ENCODE measurements at regions not wholly inside any gene's neighbourhood (a gene's known extent, or its start where the extent isn't known, plus 50 kb on each side); places are given as distances from the start of the nearest gene placed in this dataset.
"Not testable (repeated sequence)": the region's sequence is repeated elsewhere in the genome, so short reads cannot be mapped to it uniquely, and the experiment has no call there.

DNA sequence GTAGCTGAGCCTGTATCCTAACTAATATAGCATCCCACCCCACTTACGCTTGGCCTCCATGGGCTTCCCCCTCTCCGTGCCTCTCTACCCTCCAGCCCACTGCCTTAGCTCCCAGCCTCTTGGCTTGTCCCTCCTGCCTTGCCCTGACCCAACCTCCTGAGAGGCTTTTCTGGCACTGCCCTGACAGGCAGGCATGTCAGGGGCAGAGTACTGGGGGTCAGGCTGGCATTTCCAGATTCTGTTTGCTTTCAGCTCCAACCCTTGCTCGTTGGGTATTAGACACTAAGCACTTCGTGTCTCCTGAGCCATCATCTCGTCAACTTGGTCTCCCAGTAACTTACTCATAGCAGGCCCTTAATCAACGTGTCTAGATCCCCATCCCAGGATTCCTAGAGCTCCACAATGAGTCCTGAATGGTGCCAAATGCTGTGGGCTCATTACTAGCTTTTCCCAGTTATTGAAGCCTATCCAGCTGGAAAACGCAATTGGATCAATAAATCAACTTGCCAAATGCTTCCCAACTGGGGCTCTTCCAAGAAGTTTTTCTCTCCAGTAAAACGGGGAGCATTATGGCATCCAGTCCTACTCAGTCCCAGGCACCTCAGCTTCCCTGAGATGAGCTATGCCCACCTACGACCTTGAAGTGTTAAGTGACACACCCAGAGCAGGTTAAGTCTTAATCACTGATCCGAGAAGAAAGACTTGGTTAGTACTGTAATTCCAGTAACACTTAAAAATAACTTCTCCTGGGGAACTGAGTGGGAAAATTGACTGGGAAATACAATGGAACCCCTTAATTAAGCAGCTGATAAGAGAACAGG lies 78.5 kb upstream of the DLG1 start:
- ChIA-PET CTCF (interaction anchor here (0.6 to 0.8 kb wide), 3 partner anchors 81 to 293 kb away, joined by 3 read pairs; no protein-coding TSS in a partner anchor), POLR2A (no interaction called here)

DNA sequence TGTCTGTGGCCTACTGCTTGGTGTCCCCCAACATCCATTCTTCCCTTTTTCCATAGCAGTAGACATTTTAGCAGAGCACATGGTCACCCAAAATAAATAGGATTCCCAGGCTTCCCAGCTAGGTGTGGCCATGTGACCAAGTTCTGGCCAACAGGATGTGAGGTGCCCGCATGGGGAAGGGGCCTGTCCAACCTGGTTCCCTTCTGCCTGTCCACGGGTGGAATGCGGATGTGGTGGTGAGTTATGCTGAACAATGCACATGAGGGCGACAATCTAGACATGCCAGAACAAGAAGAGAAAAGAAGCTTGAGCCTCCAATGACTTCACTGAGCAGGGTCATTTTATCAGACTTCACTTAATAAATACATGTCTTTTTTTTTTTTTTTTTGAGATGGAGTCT lies 77.6 kb upstream of the DLG1 start:
- ChIA-PET CTCF (interaction anchor here (0.8 kb wide), 1 partner anchor 82 kb away, joined by 3 read pairs; no protein-coding TSS in a partner anchor), POLR2A (no interaction called here)

DNA sequence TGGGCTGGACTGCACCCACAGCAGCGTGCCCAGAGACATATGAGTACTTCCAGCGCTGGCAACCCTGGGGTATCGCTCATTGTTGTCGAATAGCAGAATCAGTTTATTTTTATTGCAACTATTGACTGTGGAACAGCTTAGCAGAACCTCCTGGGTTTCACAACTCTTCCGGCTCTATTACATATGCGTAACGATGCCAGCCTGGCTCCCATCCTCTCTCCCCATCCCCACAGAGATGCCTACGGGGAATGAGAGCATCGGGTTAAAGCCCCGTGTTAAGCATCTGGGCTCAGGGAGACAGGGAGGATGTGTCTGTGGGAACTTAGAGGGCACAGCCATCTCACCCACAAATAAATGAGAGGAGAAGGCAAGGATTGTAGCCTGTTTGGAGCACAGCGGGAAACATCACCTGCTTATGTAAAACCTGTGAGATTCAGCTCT lies 76.6 kb upstream of the DLG1 start:
- POLR2A ChIA-PET: no interaction called here
- CTCF ChIA-PET: no interaction called here

DNA sequence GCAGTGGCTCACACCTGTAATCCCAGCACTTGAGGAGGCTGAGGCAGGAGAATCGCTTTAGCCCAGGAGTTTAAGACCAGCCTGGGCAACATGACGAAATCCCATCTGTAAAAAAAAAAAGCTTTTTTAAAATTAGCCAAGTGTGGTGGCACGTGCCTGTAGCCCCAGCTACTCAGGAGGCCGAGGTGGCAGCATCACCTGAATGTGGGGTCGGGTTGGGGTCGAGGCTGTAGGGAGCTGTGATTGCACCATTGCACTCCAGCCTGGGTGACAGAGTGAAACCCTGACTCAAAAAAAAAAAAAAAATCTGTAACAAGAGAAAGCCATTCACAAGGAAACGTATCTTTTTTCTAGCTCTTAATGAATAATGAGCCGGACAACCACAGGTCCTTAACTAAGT lies 74.7 kb upstream of the DLG1 start:
- CTCF ChIA-PET: no interaction called here
- POLR2A ChIA-PET: no interaction called here

DNA sequence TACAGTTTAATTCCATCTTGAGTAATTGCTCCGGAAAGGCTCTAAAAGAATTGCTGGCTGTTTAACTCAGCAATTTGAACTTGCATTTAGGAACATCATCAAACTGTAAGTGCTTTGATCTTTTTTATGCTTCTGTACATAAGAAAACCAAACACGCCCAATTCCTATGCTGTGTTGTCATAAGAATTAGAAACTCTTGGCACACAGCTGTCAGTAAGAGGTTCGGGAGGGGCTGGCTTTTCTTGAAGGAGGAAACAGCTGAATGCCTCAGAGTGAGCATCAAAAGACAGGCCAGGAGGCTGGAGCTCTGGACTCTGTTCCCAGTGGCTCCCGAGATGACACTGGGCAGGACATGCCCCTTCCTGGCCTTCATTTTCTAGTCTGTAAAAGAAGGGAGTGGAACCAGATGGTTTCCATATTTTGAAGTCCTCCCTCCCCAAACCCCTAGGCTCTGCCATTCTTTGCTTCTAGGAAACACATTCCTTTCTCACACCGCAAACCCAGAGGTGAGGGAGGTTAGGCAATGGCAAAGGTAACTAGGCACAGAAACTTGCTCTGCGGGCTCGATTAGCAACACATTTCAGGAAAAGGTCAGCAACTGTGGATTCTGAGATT lies 73.7 kb upstream of the DLG1 start:
- ChIA-PET CTCF (no interaction called here), POLR2A (no interaction called here)

DNA sequence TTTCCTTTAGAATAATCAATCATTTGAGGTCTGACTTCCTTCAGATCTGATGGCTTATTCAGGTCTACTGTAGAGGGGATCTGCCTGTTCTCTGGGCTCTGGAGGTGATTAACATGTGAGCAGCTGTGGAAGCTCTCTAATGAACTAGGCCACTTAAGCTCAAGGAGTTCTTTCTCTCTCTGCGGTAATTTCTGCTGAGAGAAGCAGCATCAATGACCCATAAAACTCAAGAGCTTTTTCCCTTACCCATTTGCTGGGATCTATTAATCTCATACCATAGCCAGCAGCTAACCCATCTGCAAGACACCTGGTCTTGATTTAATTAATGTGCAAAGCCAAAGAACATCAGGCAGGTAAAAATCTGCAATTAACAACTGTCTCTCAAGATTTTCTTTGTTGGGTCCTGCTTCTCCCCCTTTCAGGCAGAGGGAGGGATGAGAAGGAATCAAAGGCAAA lies 73.2 kb upstream of the DLG1 start:
- CTCF ChIA-PET: no interaction called here
- POLR2A ChIA-PET: no interaction called here

DNA sequence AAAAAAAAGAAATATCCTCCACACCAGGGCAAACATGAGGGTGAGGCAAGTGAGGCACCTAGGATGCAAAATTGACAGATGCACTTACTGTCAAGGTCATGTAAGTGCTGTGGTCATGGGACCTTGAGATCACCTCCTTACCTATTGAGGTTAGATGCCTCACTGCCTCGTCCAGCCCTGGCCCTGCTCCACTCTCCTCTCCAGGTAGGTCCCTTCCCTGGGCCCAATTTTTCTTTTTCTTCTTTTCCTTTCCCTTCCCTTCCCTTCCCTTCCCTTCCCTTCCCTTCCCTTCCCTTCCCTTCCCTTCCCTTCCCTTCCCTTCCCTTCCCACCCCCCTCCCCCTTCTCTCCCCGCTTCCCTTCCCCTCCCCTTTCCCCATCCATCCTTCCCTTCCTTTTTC lies 71.1 kb upstream of the DLG1 start:
- CTCF ChIA-PET: interaction anchor here (0.6 kb wide), 1 partner anchor 244 kb away, joined by 3 read pairs; no protein-coding TSS in a partner anchor
- POLR2A ChIA-PET: no interaction called here

DNA sequence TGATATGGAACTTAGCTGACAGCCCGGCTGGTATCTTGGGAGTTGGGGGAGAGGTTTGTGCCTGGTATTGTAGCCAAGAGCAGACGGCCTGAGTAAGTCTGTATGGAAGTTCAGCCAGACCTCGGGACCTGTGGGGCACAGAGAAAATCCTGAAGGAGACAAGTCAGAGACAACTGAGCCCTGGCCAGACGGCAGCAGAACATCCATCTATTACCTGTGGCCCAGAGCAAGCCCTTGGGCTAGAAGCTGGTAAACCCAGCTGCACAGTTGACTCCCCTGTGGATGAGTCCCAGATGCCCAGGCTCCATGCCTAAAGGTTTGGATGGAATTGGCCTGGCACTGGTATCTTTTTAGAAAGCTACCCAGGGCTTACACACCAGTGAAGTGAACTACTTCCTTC lies 70.4 kb upstream of the DLG1 start:
- CTCF ChIA-PET: no interaction called here
- POLR2A ChIA-PET: no interaction called here

DNA sequence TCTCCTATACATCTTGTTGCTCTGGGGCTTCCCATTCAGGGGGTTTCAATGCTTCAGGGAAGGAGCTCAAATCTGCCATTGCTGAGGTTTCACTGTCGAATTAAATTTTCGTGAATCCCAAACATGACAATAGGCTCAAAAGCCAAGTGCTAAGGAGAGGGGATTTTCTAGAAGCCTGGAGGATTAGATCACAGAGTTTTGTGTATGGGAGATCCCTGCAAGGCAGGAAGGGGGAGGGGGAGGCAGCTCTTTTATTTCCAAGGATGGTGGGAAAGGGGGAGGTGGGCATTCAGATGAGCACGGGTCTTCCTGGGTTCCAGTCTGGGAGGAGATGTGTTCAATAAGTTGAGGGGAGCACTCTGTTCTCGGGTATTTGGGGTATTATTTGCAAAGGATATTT lies 69.9 kb upstream of the DLG1 start:
- CTCF ChIA-PET: no interaction called here
- POLR2A ChIA-PET: interaction anchor here (0.7 kb wide), 1 partner anchor 463 kb away, joined by 3 read pairs; no protein-coding TSS in a partner anchor

DNA sequence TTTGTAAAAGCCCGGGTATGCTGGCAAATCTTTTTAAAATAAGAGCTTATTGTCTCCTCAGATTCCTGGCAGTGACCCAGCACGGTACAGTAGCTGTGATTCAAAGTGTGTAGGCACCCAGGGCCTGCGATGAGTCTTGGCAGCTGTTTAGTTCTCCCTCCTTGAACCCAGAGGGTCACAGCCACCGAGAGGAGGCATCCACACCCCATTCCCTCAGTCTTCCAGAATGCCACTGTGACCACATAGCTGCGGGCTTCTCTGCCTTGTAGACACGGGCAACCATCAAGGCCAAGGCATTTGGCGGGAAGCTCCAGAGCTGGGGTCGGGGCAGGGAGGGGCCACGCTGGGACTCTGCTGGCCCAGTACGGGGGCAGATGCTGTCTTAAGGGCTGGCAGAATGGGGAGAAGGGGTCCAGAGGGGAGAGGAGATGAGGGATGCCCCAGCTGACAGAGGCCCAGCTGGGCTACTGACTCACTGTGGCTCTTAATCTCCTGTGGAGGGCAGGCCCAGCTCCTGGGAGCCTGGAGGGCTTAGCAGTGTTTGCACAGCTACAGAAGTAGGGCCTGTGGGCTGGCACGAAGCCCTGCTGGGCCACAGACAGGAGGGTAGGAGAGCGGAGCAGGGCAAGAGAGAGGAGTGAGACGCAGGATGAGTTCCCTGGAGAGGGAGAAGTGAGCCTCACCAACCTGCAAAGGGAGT lies 68.8 kb upstream of the DLG1 start:
- POLR2A ChIA-PET: no interaction called here
- CTCF ChIA-PET: interaction anchor here (0.9 kb wide), 1 partner anchor 12 kb away, joined by 3 read pairs; no protein-coding TSS in a partner anchor

DNA sequence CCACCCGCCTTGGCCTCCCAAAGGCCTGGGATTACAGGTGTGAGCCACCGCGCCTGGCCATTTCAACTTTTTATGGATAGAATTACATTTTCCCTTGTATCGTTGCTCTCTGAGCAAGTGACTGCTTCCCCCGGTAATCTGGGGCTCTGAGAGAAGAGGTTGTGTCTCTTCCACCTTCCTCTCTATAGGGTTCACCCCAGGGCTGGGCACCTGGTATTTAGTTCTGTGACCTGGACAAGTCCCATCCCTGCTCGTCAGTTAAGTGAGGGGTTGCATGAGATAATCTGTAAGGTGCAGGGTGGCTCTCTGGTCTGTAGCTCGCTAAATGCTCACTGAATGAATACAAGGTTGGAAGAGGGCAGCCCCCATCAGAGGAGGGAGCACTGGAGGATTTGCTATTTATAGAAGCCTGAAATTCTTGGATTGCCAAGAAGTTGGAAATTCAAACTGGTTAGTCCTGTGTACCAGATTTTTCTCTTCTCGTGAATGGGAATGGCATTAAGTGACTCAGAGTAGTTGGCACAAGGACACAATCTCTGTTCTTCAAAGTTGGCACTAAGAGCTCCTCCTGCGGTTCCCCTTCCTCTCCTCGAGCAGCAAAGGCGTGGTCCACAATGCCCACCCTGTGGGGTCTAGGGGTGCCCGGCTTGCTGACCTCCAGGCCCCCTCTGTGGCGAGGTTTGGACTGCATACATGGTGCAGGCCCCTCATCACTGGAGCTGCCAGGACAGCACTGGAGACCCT lies 68.1 kb upstream of the DLG1 start:
- ChIA-PET CTCF (interaction anchor here (0.9 kb wide), 1 partner anchor 11 kb away, joined by 3 read pairs; no protein-coding TSS in a partner anchor), POLR2A (no interaction called here)

DNA sequence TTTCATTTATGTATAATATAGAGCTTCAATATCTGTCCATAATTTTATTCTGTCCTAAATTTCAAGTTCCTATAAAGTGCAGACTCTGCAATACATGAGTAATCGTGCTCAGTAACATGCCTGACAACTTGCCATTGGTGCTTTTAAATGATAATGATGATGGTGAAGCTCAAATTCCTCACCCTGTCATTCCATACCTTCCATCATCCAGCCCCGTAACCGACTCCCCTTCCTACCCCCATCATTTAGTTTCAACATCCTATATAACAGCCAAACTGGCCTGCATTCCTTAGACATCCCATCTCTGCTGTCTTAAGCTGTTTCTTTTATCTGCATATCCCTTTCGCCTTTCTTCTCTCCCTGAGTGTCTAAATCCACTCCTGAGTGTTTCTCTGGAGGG lies 67.2 kb upstream of the DLG1 start:
- ChIA-PET POLR2A (no interaction called here), CTCF (no interaction called here)

DNA sequence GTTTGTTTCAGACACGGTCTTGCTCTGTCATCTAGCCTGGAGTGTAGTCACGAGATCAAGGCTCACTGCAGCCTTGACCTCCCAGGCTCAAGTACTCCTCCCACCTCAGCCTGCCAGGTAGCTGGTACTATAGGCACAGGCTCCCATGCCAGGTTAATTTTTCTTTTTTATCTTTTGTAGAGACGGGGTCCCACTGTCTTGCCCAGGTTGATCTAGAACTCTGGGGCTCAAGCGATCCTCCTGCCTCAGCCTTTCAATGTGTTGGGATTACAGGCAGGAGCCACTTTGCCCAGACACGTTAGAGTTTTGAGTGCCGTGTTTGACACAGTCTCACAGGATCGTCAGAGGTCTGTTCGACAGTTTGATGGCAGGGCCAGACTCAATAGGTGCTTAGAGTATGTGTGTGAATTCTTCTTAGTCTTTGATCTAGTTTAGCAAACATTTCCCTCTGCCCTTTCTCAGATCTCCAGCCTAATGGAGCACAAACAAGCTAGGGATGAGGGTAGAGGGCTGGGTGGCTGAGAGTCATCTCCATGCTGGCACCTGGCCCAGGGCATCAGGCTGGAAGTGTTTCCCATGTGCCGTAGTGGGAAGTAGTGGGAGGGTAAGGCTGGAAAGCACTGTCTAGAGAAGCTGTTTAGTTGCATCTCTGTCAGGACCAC lies 66.1 kb upstream of the DLG1 start:
- CTCF ChIA-PET: no interaction called here
- POLR2A ChIA-PET: no interaction called here

DNA sequence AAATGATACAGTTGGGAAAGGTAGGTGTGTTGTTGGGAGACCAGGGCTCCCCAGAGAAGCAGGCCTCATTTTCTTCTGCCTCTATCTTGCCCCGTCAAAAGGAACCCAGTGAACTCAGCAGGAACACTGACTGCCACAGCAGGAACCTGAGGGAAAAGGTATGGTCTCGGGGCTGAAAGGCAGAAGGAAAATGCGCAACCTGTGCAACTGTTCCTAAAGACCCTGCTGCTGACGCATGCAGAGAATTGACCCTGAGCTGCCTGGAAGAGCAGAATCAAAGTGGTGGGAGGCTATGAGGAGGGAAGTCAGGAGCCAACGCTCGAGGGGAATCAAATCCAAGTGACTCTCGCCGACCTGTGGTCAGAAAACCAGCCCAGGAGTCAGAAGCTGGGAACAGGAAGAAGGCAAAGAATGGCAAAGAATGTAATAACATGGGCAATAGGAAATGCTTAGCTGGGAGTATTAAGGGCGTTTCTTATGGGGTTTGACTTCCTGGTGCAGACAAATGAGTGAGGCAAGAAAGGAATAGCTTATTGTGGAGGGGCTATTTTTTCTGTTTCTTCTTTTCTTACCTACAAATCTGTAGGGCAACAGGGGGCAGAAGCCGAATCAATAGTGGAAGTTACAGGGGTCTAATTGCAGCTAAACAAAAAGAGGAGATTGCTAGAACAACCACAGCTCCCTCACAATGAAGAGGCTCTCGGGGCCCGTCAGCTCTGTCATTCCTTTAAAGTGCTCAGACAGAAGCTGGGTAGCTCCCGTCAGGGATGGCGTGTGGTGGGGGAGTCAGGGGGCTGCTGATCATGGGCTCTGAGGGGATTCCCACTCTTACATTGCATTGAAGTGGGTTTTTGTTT lies 65.4 kb upstream of the DLG1 start:
- ChIA-PET CTCF (no interaction called here), POLR2A (no interaction called here)

DNA sequence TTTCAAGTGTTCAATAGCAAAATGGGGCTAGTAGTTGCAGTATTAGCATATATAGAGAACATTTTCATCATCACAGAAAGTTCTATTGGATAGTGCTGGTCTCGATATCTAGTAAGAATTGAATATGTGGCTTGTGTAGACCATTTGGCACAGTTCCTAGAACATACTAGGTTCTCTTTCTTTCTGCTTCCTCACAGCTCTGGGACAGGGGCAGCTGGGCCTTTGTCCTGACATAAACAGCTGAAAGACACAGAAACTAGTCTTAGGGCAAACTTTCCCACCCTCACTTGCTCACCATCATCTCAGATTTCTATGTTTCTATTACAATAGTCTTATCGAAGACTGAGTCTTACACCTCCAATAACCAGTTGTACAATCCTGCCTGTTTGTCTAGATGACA lies 63.7 kb upstream of the DLG1 start:
- ChIA-PET CTCF (no interaction called here), POLR2A (no interaction called here)

DNA sequence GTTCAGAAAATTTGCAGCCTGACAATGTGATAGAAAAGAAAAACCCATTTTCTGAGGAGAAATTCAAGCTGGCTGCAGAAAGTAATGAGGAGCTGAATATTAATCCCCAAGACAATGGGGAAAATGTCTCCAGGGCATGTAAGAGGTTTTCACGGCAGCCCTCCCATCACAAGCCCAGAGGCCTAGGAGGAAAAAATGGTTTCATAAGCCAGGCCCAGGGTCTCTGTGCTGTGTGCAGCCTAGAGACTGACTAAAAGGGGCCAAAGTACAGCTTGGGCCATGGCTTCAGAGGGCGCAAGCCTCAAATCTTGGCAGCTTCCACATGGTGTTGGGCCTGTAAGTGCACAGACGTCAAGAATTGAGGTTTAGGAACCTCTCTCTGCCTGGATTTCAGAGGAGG lies 61.7 kb upstream of the DLG1 start:
- CTCF ChIA-PET, POLR2A ChIA-PET: not testable (repeated sequence)

DNA sequence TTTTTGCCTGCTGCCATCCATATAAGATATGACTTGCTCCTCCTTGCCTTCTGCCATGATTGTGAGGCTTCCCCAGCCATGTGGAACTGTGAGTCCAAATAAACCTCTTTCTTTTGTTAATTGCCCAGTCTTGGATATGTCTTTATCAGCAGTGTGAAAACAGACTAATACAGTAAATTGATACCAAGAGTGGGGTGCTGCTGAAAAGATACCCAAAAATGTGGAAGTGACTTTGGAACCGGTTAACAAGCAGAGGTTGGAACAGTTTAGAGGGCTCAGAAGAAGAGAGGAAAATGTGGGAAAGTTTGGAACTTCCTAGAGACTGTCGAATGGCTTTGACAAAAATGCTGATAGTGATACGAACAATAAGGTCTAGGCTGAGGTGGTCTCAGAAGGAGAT lies 61.1 kb upstream of the DLG1 start:
- CTCF ChIA-PET, POLR2A ChIA-PET: not testable (repeated sequence)

DNA sequence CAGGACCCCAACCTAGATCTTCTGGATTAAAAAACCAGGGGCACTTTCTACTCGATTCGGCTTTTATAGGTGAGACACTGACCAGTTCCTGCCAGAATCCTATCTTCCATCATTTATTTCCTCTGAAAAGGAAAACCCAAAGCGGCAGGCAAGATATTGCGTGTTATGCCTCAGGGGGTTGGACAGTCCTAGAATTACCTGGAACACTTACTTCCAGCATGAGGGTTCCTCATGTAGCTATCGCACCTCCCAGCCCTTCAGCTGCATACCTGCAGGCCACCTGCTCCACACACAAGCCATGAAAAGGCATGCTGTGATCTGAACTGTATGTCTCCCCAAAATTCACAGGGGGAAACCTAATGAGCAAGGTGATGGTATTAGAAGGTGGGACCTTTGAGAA lies 58.3 kb upstream of the DLG1 start:
- CTCF ChIA-PET: no interaction called here
- POLR2A ChIA-PET: no interaction called here

DNA sequence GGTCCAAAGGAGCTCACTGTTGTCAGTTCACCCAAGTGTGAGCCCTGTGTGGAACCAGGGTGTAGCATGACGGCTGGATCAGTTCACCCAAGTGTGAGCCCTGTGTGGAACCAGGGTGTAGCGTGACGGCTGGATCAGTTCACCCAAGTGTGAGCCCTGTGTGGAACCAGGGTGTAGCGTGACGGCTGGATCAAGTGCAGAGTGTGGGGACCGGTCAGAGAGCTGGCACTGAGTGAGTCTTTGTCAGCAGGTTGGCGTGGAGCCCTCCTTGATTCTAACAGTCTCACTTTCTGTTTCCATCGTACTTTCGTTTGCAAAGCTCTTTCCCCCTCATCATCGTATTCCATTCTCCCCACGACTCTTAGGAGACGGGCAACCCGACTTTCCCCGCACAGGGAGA lies 57.9 kb upstream of the DLG1 start:
- ChIA-PET CTCF (no interaction called here), POLR2A (no interaction called here)
